NCI-H2171 treated with DMSO at 0.1 percent for 48 hours (cell line): ENCODE measurements at regions not wholly inside any gene's neighbourhood (a gene's known extent, or its start where the extent isn't known, plus 50 kb on each side); places are given as distances from the start of the nearest gene placed in this dataset.

Experiments
- DNase-seq: peaks from one replicate; lab custom pipeline; 2025; lab: John Stamatoyannopoulos, UW

DNA sequence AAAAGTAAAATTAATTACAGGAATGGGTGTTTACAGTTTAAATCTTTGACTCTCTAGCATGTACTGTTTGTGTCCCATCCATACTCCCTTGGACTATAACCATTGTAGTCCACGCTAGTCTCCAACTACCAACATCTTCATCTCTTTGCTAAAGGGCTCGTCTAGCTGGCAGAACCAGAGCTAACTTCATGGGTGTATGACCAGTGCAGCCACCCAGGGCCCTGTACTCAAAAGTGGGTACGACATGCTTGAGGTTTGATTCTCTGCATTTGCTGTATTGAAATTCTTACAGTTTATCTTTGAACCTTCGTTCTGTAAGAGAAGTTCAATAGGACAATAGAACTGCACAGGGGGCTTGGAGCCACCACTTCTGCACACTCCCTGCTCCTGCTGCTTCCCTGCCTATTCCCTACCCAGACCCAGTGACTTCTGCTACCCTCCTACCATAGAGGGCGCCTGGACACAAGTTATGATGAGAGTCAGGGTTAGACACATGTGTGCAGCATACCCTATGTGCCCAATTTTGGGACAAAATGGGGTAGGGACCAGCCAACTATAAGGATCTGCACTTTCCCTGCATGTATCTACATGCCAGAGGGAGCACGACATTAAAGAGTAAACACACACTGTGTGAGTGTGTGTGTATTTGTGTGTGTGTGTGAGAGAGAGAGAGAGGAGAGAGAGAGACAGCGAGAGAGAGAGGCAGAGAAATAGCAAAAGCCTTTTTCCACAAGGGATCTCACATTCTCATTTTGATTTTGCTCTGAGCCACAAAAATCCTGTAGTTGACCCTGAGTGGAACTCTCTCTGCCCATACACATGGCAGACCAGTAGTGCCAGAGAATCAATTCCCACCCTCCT is 59.0 kb upstream of the NECTIN3 start:
- DNase-seq: no peak
